NK-92 treated with Interleukin-12 subunit alpha and Interleukin-12 subunit beta, amount 100 ng/mL, for 24 hours (cell line): ENCODE measurements at regions not wholly inside any gene's neighbourhood (a gene's known extent, or its start where the extent isn't known, plus 50 kb on each side); places are given as distances from the start of the nearest gene placed in this dataset.
"Not testable (repeated sequence)": the region's sequence is repeated elsewhere in the genome, so short reads cannot be mapped to it uniquely, and the experiment has no call there.

ENCODE experiments used
- DNase-seq: peaks from one replicate; lab custom pipeline; 2025; lab: John Stamatoyannopoulos, UW

- no peak for DNase-seq
Measured at GRCh38 chr9:30972654-30973053, 1411.8 kb upstream of the ACO1 start.

- no peak for DNase-seq
Measured at GRCh38 chr9:30977965-30978364, 1406.5 kb upstream of the ACO1 start.

GRCh38 chr9:30982301-30982700 is 1402.1 kb upstream of the ACO1 start:
- DNase-seq: no peak

- DNase-seq: no peak
Measured at GRCh38 chr9:30995956-30996738, 1388.3 kb upstream of the ACO1 start.

DNA sequence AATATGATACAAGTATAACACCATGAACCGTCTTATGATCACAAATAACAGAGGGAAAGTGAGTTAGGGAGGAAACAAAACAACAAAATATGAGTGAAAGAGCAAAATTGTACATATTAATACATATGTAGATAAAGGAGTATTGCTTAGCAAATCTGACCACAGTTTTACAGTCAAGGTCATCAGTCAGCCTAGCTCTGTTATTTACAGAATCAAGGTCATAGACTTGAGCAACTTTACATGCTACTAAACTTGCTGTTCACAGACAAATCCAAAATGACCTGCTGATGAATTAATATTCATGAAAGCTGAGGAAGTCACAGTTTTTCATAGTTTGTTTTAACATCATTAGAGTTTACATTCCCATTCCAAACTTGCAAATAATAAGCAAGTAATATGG is 1387.7 kb upstream of the ACO1 start:
- no peak for DNase-seq

GRCh38 chr9:30997291-30997690 is 1387.2 kb upstream of the ACO1 start:
- DNase-seq: no peak

DNA sequence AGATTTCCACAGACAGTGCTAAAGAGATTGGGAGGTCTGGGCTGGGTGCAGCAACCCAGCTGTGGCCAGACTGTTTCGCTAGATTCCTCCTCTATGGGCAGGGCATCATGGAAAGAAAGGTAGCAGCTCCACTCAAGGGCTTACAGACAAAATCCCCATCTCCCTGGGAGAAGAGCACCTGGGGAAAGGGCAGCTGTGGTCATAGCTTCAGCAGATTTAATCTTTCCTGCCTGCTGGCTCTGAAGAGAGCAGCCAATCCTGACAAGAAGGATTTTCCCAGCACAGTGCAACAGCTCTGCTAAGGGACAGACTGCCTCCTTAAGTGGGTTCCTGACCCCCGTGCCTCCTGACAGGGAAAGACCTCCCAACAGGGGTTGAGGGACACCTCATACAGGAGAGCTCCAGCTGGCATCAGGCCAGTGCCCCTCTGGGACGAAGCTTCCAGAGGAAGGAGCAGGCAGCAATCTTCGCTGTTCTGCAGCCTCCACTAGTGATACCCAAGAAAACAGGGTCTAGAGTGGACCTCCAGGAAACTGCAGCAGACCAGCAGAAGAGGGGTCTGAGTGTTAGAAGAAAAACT is 1379.3 kb upstream of the ACO1 start:
- no peak for DNase-seq

GRCh38 chr9:31013371-31013770 is 1371.1 kb upstream of the ACO1 start:
- DNase-seq: no peak

DNA sequence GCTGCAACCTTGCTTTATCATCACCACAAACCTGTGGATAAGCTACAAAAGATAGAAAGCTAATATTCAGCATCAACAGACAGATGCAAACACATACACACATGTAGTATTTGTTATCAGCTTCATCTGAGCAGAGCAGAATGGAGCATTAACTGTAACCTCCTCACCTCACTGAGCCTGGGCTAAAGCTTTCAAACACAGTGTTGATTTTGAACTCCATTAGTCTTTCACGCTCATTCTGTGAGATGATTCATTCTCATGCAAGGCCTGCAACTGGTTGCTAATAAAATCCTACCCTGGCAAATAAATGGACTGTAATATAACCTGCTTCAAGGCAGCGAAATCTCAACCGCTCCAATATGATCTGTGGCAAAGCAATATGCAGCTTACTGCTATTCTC is 1360.6 kb upstream of the ACO1 start:
- no peak for DNase-seq

GRCh38 chr9:31027678-31028077 is 1356.8 kb upstream of the ACO1 start:
- no peak for DNase-seq

DNA sequence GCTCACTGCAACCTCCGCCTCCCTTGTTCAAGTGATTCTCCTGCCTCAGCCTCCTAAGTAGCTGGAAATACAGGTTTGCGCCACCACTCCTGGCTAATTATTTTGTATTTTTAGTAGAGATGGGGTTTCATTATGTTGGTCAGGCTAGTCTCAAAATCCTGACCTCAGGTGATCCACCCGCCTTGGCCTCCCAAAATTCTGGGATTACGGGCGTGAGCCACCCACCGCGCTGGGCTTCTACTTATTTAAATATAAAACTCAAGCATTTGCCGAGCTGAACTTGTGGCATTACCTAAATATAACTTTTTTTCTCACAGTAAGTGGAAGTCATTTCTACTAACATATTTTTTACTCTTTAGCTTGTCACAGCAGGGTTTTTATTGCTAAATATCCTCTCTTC is 1356.3 kb upstream of the ACO1 start:
- DNase-seq: no peak

GRCh38 chr9:31030741-31031202 is 1353.7 kb upstream of the ACO1 start:
- DNase-seq: no peak

- DNase-seq: no peak
Measured at GRCh38 chr9:31032206-31032605, 1352.2 kb upstream of the ACO1 start.

GRCh38 chr9:31034311-31034710 is 1350.1 kb upstream of the ACO1 start:
- no peak for DNase-seq

GRCh38 chr9:31040564-31040963 is 1343.9 kb upstream of the ACO1 start:
- no peak for DNase-seq

GRCh38 chr9:31045810-31046209 is 1338.6 kb upstream of the ACO1 start:
- DNase-seq: no peak

GRCh38 chr9:31061592-31061991 is 1322.9 kb upstream of the ACO1 start:
- not testable (repeated sequence) for DNase-seq

GRCh38 chr9:31065691-31066090 is 1318.8 kb upstream of the ACO1 start:
- DNase-seq: no peak

DNA sequence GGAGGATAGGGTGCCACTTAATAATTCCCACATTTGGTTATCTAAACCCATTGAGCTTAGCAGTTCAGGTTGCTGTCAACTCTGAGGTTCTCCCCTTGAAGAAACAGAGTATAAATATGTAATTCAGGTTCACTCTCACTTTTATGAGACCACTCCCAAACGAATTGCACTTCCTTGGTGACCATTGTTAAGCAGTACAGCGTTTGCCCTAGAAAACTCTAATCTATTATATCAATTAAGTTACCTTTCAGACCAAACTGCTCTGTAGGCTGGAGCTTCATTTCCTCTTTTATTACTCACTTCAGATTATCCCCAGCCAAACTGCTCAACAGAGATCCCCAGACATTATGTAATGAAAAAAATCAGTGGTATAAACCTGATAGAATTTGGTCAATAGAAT is 1317.0 kb upstream of the ACO1 start:
- DNase-seq: no peak

DNA sequence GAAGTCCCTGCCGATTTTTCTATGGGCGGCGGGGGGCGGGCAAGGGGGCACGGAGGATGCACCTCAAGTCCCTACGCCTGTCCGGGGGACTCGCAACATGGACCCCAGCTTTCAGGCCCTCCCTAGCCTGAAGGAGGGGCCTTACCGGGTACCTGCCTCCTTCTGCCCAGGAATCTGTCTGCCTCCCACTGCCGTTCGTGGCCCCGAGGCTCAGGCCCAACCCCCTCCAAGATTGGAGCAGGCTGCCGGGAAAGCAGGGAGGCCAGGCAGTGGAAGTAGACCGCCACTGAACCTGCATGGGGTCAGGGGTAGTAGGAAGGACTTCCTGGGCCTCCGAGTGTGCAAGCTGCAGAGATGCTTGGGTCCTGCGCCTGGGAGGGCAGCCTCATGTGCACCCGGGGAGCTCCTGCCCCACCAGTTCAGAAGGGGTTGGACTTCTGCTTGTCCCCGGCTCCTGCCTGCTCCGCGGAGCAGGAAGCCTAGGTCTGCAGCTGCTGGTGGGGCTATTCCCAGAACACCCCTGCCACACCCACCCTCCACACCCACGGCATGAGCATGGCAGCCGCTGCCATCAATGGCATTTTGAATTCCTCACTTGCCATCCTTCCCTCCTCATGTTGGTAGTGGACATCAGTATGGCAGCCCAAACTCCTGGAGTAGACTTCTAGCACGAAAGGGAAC is 1312.7 kb upstream of the ACO1 start:
- no peak for DNase-seq

DNA sequence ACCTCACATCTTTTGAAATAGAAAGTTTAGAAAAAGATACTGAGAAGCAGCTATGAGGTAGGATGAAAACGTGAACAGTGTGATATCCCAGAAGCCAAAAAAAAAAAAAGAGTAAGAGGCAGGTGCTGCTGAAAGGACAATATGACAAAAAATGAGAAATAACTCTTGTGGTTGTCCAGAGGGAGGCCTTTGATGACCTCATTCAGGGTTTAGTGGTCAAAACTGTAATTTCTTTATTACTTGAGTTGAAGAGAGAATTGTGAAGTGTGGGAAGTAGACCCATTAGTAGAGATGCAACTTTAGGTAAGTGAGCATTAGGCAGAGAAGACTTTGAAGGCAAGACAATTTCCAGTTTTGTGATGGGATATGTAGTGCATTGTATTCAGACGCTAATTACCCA is 1306.3 kb upstream of the ACO1 start:
- no peak for DNase-seq

- no peak for DNase-seq
Measured at GRCh38 chr9:31084350-31084749, 1300.1 kb upstream of the ACO1 start.

DNA sequence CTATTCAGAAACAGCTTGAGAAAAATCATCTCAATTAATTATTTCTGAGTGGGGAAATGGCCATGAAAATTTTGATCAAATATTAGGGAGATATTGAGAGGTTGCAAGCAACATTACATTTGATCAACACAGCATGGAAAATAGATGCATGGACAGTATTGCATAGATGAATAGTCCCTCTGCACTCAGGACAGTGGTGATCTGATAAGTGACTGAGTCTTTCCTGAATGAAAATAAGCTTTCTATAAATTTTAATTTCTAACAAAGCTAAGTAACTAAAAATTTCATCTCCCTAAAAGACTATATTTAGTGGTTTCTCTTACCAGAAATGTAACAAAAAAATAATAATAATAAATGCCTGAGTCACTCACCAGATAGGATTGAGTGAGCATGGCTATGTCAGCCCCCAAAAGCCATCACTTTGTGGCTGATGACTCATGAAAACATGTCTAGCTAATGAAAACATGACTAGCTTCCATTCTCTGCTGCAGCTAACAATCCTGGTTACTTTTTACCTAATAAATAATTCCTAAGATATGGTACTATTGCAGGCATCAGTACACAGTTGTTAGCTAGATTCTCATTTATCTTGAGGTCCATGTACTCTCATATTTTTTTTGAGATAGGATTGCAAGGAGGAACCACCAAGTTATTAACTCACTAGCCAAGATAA is 1294.8 kb upstream of the ACO1 start:
- DNase-seq: no peak
